DND-41 (cell line): ENCODE measurements at regions not wholly inside any gene's neighbourhood (a gene's known extent, or its start where the extent isn't known, plus 50 kb on each side); places are given as distances from the start of the nearest gene placed in this dataset.

Source experiments
- ATAC-seq: fragments of 200-7000 bp; cut with Tn5 transposase; 3 replicates; pipeline ENCODE4 v1.9.1; 2021; ENCODE audit warnings: low read depth; ENCODE audit not compliant: insufficient read depth
- DNase-seq: peaks from one replicate; pipeline ENCODE4 v3.0.0-alpha.2; 2020
- H2AFZ ChIP-seq: 2 replicates; pipeline ENCODE4 v1.6.0; 2012; ENCODE audit warnings: low read depth, low read length
- H3K27ac ChIP-seq: 2 replicates; pipeline ENCODE4 v1.5.1; 2012; ENCODE audit warnings: low read length, inconsistent platforms
- H3K27me3 ChIP-seq: fragments of 200-600 bp; sonication (generic); 2 replicates; pipeline ENCODE4 v1.6.0; 2012; ENCODE audit warnings: low read length, mild to moderate bottlenecking, inconsistent platforms; ENCODE audit not compliant: insufficient read depth, poor library complexity
- H3K36me3 ChIP-seq: 2 replicates; pipeline ENCODE4 v1.5.1; 2012; ENCODE audit warnings: low read length, inconsistent platforms; ENCODE audit not compliant: insufficient read depth
- H3K4me1 ChIP-seq: 2 replicates; pipeline ENCODE4 v1.5.1; 2012; ENCODE audit warnings: mild to moderate bottlenecking, low read length; ENCODE audit not compliant: insufficient read depth
- H3K4me2 ChIP-seq: 2 replicates; pipeline ENCODE4 v1.6.0; 2012; ENCODE audit warnings: mild to moderate bottlenecking, moderate library complexity, low read length, inconsistent platforms; ENCODE audit not compliant: insufficient read depth
- H3K4me3 ChIP-seq, 2 experiments: fragments of 200-600 bp in 1 of 2; shearing (Covaris generic) in 1 of 2; 2 replicates each; pipeline ENCODE4 v1.5.1; 2012 to 2016; ENCODE audit warnings: inconsistent platforms in 2 of 2, low read length in 2 of 2, mild to moderate bottlenecking in 2 of 2, low read depth in 1 of 2, moderate library complexity in 1 of 2
- H3K79me2 ChIP-seq: 2 replicates; pipeline ENCODE4 v1.6.0; 2012; ENCODE audit warnings: low read length, inconsistent platforms; ENCODE audit not compliant: insufficient read depth
- H3K9ac ChIP-seq: 2 replicates; pipeline ENCODE4 v1.6.0; 2012; ENCODE audit warnings: low read depth, mild to moderate bottlenecking, inconsistent platforms, low read length, moderate library complexity
- H3K9me3 ChIP-seq: 2 replicates; pipeline ENCODE4 v1.5.1; 2012; ENCODE audit warnings: low read length, moderate library complexity, mild to moderate bottlenecking, inconsistent platforms; ENCODE audit not compliant: insufficient read depth, severe bottlenecking
- H4K20me1 ChIP-seq: 2 replicates; pipeline ENCODE4 v1.6.0; 2012; ENCODE audit warnings: low read length; ENCODE audit not compliant: insufficient read depth
- EZH2 ChIP-seq: IDR thresholded peaks from 3 replicates; pipeline ENCODE4 v1.6.1; 2012; ENCODE audit warnings: borderline replicate concordance, low read depth, mild to moderate bottlenecking, moderate library complexity, low read length, inconsistent platforms; ENCODE audit not compliant: severe bottlenecking
- TF ChIP-seq, protein P1 (sequence below): IDR thresholded peaks from 2 replicates; pipeline ENCODE4 v1.5.1; 2012; ENCODE audit warnings: borderline replicate concordance, low read length, moderate library complexity, mild to moderate bottlenecking; ENCODE audit not compliant: poor library complexity, severe bottlenecking; ENCODE audit errors: extremely low read depth

DNA sequence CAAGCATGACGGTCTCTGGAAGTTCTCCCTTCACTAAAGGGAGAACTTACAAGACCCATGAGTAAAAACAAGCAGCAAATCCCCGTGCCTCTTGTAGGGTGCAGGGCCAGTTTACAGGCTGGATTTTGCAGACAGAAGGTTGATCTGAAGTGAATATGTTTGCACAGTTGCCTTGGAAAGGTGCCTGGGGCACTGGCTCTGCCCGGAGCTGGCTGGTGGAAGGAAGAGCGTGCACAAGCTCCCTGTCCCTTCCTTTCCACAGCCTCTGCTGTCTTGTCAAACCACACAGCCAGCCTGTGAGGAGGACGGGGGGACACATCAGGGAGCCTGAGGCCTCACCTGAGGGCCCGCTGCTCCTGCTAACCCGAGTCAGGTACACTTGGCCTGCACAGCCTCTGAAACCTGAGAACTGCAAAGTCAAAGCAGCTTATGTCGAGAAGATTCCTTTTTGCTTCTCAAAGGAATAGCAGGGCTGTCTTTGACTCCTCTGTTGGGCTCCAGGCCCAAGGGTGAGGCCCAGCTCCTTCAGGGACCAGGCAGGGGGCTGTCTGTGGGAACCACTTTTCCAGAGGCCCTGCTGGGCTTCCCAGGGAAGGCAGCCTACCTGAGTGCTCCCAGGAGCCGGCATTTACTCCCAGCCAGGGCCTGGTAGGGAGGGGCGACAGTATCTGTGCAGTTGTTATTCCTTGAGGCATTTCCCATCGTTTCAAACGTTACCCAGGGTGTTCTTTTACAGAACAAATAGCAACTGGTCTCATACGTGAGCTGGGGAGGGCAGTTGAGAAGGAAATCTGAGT lies 251.5 kb downstream of the SIPA1L2 start:
- Histone ChIP-seq H4K20me1 (no peaks in the 10 kb centered on the region), H3K9me3 (no peaks in the 10 kb centered on the region), H3K36me3 (no peaks in the 10 kb centered on the region), H3K4me1 (no peaks in the 10 kb centered on the region), H3K27me3 (no peaks in the 10 kb centered on the region), H3K4me2 (no peak overlapping the region), H3K9ac (no peak overlapping the region), H3K27ac (no peak overlapping the region), H3K4me3 (no peak overlapping the region), H2AFZ (no peak overlapping the region), H3K79me2 (no peaks in the 10 kb centered on the region)
- ATAC-seq (no peak), DNase-seq (no peak)
- TF ChIP-seq, protein P1, sequence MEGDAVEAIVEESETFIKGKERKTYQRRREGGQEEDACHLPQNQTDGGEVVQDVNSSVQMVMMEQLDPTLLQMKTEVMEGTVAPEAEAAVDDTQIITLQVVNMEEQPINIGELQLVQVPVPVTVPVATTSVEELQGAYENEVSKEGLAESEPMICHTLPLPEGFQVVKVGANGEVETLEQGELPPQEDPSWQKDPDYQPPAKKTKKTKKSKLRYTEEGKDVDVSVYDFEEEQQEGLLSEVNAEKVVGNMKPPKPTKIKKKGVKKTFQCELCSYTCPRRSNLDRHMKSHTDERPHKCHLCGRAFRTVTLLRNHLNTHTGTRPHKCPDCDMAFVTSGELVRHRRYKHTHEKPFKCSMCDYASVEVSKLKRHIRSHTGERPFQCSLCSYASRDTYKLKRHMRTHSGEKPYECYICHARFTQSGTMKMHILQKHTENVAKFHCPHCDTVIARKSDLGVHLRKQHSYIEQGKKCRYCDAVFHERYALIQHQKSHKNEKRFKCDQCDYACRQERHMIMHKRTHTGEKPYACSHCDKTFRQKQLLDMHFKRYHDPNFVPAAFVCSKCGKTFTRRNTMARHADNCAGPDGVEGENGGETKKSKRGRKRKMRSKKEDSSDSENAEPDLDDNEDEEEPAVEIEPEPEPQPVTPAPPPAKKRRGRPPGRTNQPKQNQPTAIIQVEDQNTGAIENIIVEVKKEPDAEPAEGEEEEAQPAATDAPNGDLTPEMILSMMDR: no peak
- TF ChIP-seq EZH2: no peak

DNA sequence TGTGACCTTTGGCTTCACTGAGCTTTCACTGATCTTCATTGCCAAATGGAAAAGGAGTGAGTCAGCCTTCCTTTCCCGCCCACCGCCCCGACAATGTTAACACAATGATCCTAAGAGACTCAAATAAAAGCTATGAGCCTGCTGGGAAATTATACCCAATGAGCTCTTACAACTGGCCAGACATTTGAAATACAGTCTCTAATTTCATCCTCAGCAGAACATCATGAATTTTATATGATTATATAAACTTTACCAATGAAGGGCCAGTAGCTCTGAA lies 252.5 kb downstream of the SIPA1L2 start:
- H3K4me1 ChIP-seq: no peaks in the 10 kb centered on the region
- H3K79me2 ChIP-seq: no peaks in the 10 kb centered on the region
- no peaks in the 10 kb centered on the region for H3K36me3 ChIP-seq
- no peak overlapping the region for H3K4me2 ChIP-seq
- TF ChIP-seq EZH2: no peak
- TF ChIP-seq, protein P1: no peak
- no peaks in the 10 kb centered on the region for H4K20me1 ChIP-seq
- no peak overlapping the region for H3K4me3 ChIP-seq
- no peaks in the 10 kb centered on the region for H3K9me3 ChIP-seq
- no peak overlapping the region for H2AFZ ChIP-seq
- no peak for ATAC-seq
- no peaks in the 10 kb centered on the region for H3K27me3 ChIP-seq
- no peak for DNase-seq
- no peak overlapping the region for H3K27ac ChIP-seq
- H3K9ac ChIP-seq: no peak overlapping the region

DNA sequence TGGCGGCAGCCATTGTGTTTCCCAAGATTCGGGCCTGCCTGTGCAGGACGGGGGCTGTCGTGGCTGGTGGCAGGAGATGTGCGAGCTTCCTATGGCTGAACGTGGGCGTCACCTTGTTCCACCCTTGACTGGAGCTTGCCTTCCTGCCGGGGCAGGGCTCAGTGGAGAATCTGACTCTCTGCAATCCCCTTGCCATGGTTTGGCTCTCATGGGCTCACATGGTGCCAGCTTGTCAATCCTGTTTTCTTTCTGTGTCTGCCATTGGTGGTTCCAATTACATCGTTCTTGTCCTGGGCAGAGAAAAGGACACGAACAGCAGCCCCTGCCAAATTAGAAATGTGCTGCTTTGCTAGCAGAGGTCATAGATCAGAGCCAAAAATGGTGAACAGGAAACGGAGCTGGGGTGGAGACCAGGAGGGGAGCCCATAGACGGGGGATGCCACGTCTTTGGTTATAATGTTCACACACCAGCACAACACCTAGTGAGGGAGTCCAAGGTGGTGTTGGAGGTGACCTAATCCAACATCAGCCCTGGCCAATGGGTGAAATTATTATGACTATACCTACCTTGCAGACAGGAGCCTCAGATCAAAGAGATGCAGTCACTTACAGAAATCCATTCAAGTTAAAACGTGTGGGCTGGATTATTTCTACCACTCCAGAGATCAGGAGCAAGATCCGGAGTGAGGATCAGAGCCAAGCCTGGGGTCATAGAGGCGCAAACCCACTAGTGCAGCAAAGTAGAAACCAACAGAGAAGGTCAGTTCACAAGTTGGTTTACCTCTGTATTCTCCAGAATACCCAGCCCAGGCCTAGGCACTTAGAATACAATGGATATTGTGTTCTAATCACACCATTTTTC lies 253.1 kb downstream of the SIPA1L2 start:
- Histone ChIP-seq H3K9ac (no peak overlapping the region), H3K36me3 (no peaks in the 10 kb centered on the region), H3K4me2 (no peak overlapping the region), H3K79me2 (no peaks in the 10 kb centered on the region), H4K20me1 (no peaks in the 10 kb centered on the region), H2AFZ (no peak overlapping the region), H3K27ac (no peak overlapping the region), H3K9me3 (no peaks in the 10 kb centered on the region), H3K27me3 (no peaks in the 10 kb centered on the region), H3K4me1 (no peaks in the 10 kb centered on the region), H3K4me3 (no peak overlapping the region)
- DNase-seq: no peak
- TF ChIP-seq, protein P1: no peak
- no peak for TF ChIP-seq EZH2
- no peak for ATAC-seq
